ENCODE measurements at regions not wholly inside any gene's neighbourhood (a gene's known extent, or its start where the extent isn't known, plus 50 kb on each side); places are given as distances from the start of the nearest gene placed in this dataset.
A peak's percentile ranks its signal among the peaks of the same experiment; 100 is the strongest.

DNA sequence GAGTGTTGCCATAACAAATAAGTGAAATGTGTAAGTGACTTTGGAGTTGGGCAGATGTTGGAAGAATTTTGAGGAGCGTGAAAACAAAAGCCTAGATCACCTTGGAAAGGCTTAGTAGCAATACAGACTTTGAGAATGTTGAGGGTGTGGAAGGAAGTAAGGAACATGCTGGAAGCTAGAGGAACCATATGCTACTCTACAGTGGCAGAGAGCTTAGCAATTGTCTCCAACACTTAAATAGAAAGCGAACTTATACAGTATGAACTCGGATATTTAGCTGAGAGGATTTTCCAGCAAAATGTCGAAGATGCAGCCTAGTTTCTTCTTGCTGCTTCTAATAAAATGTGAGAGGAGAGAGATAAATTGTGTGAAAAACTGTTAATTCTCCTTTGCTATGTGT, 271.2 kb downstream of the ADRA2A start:
- TF ChIP-seq, protein P1, sequence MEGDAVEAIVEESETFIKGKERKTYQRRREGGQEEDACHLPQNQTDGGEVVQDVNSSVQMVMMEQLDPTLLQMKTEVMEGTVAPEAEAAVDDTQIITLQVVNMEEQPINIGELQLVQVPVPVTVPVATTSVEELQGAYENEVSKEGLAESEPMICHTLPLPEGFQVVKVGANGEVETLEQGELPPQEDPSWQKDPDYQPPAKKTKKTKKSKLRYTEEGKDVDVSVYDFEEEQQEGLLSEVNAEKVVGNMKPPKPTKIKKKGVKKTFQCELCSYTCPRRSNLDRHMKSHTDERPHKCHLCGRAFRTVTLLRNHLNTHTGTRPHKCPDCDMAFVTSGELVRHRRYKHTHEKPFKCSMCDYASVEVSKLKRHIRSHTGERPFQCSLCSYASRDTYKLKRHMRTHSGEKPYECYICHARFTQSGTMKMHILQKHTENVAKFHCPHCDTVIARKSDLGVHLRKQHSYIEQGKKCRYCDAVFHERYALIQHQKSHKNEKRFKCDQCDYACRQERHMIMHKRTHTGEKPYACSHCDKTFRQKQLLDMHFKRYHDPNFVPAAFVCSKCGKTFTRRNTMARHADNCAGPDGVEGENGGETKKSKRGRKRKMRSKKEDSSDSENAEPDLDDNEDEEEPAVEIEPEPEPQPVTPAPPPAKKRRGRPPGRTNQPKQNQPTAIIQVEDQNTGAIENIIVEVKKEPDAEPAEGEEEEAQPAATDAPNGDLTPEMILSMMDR (IDR thresholded peaks at IDR 0.05; ENCODE audit: insufficient read depth, low read depth, low read length, missing control alignments), result no peak
- no peak for DNase-seq (ENCODE audit: low read depth)
- no peak overlapping the region for H3K4me3 ChIP-seq (ENCODE audit: low read depth, low read length)

- no peak for DNase-seq (ENCODE audit: low read depth)
- no peak overlapping the region for H3K4me3 ChIP-seq (ENCODE audit: low read depth, low read length)
- TF ChIP-seq, protein P1 (IDR thresholded peaks at IDR 0.05; ENCODE audit: insufficient read depth, low read depth, low read length, missing control alignments), result no peak
These were observed 278.0 kb downstream of the ADRA2A start for GRCh38 chr10:111354859-111355258.

DNA sequence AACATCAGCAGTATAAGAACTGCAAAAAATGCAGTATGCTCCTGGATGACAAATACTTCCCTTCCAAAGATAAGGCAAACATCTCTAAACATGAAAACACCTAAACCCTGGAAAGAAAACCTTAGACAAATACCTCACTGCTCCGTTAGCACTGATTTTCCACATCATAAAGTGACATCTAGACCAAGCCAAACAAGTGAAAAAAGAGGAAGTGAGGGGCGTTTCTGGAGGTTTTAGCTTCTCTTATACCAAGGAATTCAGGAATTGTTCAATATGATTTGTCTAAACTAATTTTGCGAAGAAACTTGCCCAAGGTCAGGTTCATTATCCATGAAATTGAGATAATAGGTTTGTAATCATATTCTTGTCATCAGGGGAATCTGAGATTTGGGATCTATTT, 279.7 kb downstream of the ADRA2A start:
- no peak overlapping the region for H3K4me3 ChIP-seq (ENCODE audit: low read depth, low read length)
- TF ChIP-seq, protein P1 (IDR thresholded peaks at IDR 0.05; ENCODE audit: insufficient read depth, low read depth, low read length, missing control alignments), result no peak
- no peak for DNase-seq (ENCODE audit: low read depth)

DNA sequence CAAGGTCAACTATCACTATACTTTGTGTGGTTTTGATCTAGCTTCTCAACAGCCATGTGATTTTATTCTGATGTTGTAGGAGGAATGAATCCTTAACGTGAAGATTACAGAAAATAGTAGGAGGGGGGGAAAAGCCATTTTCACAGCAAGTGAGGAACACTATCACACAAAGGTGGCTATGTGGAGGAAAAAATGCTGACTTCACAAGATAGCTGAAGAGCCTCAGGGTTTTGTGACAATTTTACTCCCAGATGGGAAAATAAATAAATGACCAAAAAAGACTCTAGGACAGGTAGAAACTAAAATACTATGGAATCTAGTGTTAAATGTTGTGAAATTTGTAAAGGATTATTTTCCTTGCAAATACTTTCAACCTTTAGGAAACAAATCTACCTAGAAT, 281.0 kb downstream of the ADRA2A start:
- TF ChIP-seq, protein P1 (IDR thresholded peaks at IDR 0.05; ENCODE audit: insufficient read depth, low read depth, low read length, missing control alignments), result no peak

GRCh38 chr10:111360260-111360925, 283.6 kb downstream of the ADRA2A start:
- DNase-seq (ENCODE audit: low read depth), result peak; percentile 62

More for the DNA sequence above, 281.0 kb downstream of the ADRA2A start:
- no peak overlapping the region for H3K4me3 ChIP-seq (ENCODE audit: low read depth, low read length)
- DNase-seq (ENCODE audit: low read depth), result no peak

GRCh38 chr10:111367531-111367930, 290.7 kb downstream of the ADRA2A start:
- no peak for DNase-seq (ENCODE audit: low read depth)
- H3K4me3 ChIP-seq (ENCODE audit: low read depth, low read length), result no peak overlapping the region
- TF ChIP-seq, protein P1 (IDR thresholded peaks at IDR 0.05; ENCODE audit: insufficient read depth, low read depth, low read length, missing control alignments), result no peak

More at GRCh38 chr10:111360260-111360925, 283.6 kb downstream of the ADRA2A start:
- TF ChIP-seq, protein P1 (IDR thresholded peaks at IDR 0.05; ENCODE audit: insufficient read depth, low read depth, low read length, missing control alignments), result peak; percentile 68
- H3K4me3 ChIP-seq (ENCODE audit: low read depth, low read length), result no peak overlapping the region

GRCh38 chr10:111370101-111370500, 293.3 kb downstream of the ADRA2A start:
- no peak for DNase-seq (ENCODE audit: low read depth)
- no peak overlapping the region for H3K4me3 ChIP-seq (ENCODE audit: low read depth, low read length)
- TF ChIP-seq, protein P1 (IDR thresholded peaks at IDR 0.05; ENCODE audit: insufficient read depth, low read depth, low read length, missing control alignments), result no peak

All from GM12865 (cell line).